Fibroblast of lung (primary cell): ENCODE measurements at regions not wholly inside any gene's neighbourhood (a gene's known extent, or its start where the extent isn't known, plus 50 kb on each side); places are given as distances from the start of the nearest gene placed in this dataset.

ENCODE experiments used
- EZH2 ChIP-seq: IDR thresholded peaks from 2 replicates; pipeline ENCODE4 v1.5.1; 2012; ENCODE audit warnings: low read length, control low read depth, mild to moderate bottlenecking; ENCODE audit errors: missing control alignments
- TF ChIP-seq, protein P1 (sequence below), 2 donors: IDR thresholded peaks in 1 of 2; conservative IDR thresholded peaks in 1 of 2; 1 replicate in 1 of 2; 2 replicates in 1 of 2; pipeline ENCODE4 v1.5.1; 2011 to 2012; ENCODE audit warnings: low read length in 2 of 2, control low read depth in 1 of 2, inconsistent platforms in 1 of 2, low read depth in 1 of 2, mild to moderate bottlenecking in 1 of 2

DNA sequence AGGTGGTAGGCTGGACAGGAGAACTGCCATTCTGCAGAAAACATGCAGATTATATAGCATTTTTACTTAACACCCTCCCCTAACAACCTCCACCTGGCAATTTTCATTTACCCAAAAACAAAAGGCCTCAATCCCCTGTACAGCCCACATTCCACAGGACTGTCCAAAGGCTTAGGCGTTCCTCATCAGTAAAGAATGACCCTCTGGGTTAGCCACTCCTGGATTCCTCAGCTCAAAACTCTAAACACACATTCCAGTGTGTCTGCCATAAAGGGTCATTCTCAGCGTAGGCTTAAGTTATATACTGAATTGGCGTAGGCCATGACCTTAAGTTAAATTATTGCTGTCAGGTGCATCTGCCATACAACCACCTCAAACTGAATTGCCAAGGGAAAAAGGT lies 261.8 kb upstream of the CHAC2 start:
- TF ChIP-seq, protein P1, sequence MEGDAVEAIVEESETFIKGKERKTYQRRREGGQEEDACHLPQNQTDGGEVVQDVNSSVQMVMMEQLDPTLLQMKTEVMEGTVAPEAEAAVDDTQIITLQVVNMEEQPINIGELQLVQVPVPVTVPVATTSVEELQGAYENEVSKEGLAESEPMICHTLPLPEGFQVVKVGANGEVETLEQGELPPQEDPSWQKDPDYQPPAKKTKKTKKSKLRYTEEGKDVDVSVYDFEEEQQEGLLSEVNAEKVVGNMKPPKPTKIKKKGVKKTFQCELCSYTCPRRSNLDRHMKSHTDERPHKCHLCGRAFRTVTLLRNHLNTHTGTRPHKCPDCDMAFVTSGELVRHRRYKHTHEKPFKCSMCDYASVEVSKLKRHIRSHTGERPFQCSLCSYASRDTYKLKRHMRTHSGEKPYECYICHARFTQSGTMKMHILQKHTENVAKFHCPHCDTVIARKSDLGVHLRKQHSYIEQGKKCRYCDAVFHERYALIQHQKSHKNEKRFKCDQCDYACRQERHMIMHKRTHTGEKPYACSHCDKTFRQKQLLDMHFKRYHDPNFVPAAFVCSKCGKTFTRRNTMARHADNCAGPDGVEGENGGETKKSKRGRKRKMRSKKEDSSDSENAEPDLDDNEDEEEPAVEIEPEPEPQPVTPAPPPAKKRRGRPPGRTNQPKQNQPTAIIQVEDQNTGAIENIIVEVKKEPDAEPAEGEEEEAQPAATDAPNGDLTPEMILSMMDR (conservative IDR thresholded peaks at IDR 0.05 in 1 of 2, IDR thresholded peaks at IDR 0.05 in 1 of 2; ENCODE audit: low read depth in 1 of 2, low read length in 2 of 2): no peak
- TF ChIP-seq EZH2: no peak
